H1 (cell line): ENCODE measurements at regions not wholly inside any gene's neighbourhood (a gene's known extent, or its start where the extent isn't known, plus 50 kb on each side); places are given as distances from the start of the nearest gene placed in this dataset.

Source experiments
- CTCF ChIA-PET: fragments of 300-600 bp; sonication (Branson Sonifier 250); formaldehyde crosslinking; loops from one replicate; lab custom pipeline; 2021; ENCODE audit not compliant: partially characterized antibody; lab: Charles Lee
- POLR2A ChIA-PET: fragments of 300-600 bp; sonication (Branson Sonifier 250); formaldehyde crosslinking; loops from one replicate; lab custom pipeline; 2021; ENCODE audit warnings: inconsistent platforms; ENCODE audit not compliant: partially characterized antibody; lab: Charles Lee
- DNase-seq, 2 experiments: peaks; one replicate each; pipeline versions ENCODE4 v3.0.0 to v3.0.0-alpha.2; 2010 to 2022; ENCODE audit warnings: low spot score in 2 of 2, low read depth in 1 of 2, mixed read lengths in 1 of 2
- FAIRE-seq: peaks from 2 replicates; lab custom pipeline; 2011; peaks lifted over from hg19 to GRCh38; lab: Jason Lieb, UNC
- H2AFZ ChIP-seq: 2 replicates; pipeline ENCODE4 v1.8.1; 2012; ENCODE audit warnings: low read length, inconsistent platforms
- H2AK5ac ChIP-seq: 2 replicates; pipeline ENCODE4 v1.6.1; 2013; ENCODE audit warnings: low read depth, low read length
- H2BK120ac ChIP-seq: replicated peaks from 2 replicates; pipeline ENCODE3; 2013; ENCODE audit warnings: low read depth, low read length, inconsistent platforms
- H2BK12ac ChIP-seq: 2 replicates; pipeline ENCODE4 v1.6.1; 2013; ENCODE audit warnings: low read depth, low read length
- H2BK15ac ChIP-seq: 2 replicates; pipeline ENCODE4 v1.6.1; 2013; ENCODE audit warnings: low read length
- H2BK20ac ChIP-seq: 2 replicates; pipeline ENCODE4 v1.6.1; 2013; ENCODE audit warnings: low read length
- H2BK5ac ChIP-seq: 2 replicates; pipeline ENCODE4 v1.6.1; 2013; ENCODE audit warnings: low read depth, low read length
- H3K14ac ChIP-seq: 2 replicates; pipeline ENCODE4 v1.6.1; 2013; ENCODE audit warnings: inconsistent platforms; ENCODE audit not compliant: insufficient read length
- H3K18ac ChIP-seq: 2 replicates; pipeline ENCODE4 v1.6.1; 2013; ENCODE audit warnings: low read length; ENCODE audit errors: extremely low read depth
- H3K23ac ChIP-seq: 2 replicates; pipeline ENCODE4 v1.6.1; 2013; ENCODE audit warnings: inconsistent platforms; ENCODE audit not compliant: insufficient read length
- H3K23me2 ChIP-seq: 2 replicates; pipeline ENCODE4 v1.6.1; 2013; ENCODE audit warnings: low read depth, low read length
- H3K27ac ChIP-seq: 2 replicates; pipeline ENCODE4 v1.6.1; 2011; ENCODE audit warnings: low read depth, low read length, inconsistent platforms
- H3K27me3 ChIP-seq, 4 experiments: replicated peaks in 1 of 4; 1 replicate in 1 of 4; 2 replicates in 3 of 4; pipeline versions ENCODE4 v1.6.1 to v1.8.1; 2011 to 2013; ENCODE audit warnings: low read length in 3 of 4, mild to moderate bottlenecking in 3 of 4, inconsistent platforms in 2 of 4, mixed read lengths in 2 of 4, moderate library complexity in 1 of 4; ENCODE audit not compliant: control insufficient read depth in 3 of 4, insufficient read depth in 3 of 4; ENCODE audit errors: extremely low read depth in 1 of 4
- H3K36me3 ChIP-seq, 4 experiments: 2 replicates each; pipeline versions ENCODE4 v1.6.1 to v1.8.1; 2011 to 2013; ENCODE audit warnings: mild to moderate bottlenecking in 4 of 4, low read length in 3 of 4, moderate library complexity in 2 of 4, control low read depth in 1 of 4, inconsistent platforms in 1 of 4; ENCODE audit not compliant: insufficient read depth in 4 of 4, control insufficient read depth in 2 of 4
- H3K4ac ChIP-seq: replicated peaks from 2 replicates; pipeline ENCODE3; 2013; ENCODE audit warnings: low read length, low read depth, mixed read lengths, inconsistent platforms; ENCODE audit not compliant: insufficient read length
- H3K4me1 ChIP-seq, 4 experiments: replicated peaks in 1 of 4; 1 replicate in 1 of 4; 2 replicates in 3 of 4; pipeline versions ENCODE4 v1.6.1 to v1.8.1; 2011 to 2013; ENCODE audit warnings: low read length in 3 of 4, inconsistent platforms in 2 of 4, mixed read lengths in 1 of 4; ENCODE audit not compliant: insufficient read depth in 4 of 4, control insufficient read depth in 3 of 4
- H3K4me2 ChIP-seq, 2 experiments: 2 replicates each; pipeline versions ENCODE4 v1.6.1 to v1.8.1; 2011 to 2013; ENCODE audit warnings: low read depth in 2 of 2, low read length in 2 of 2, control low read depth in 1 of 2, inconsistent platforms in 1 of 2, mild to moderate bottlenecking in 1 of 2; ENCODE audit not compliant: insufficient read depth in 1 of 2
- H3K4me3 ChIP-seq, 4 experiments: fragments of 200-600, 300-600 bp in 1 of 4; sonication (generic), shearing (Covaris generic), sonication (Bioruptor Twin) in 1 of 4; 2 replicates each; pipeline versions ENCODE4 v1.5.1 to v1.8.1; 2011 to 2016; ENCODE audit warnings: low read length in 4 of 4, low read depth in 3 of 4, control low read depth in 2 of 4, inconsistent platforms in 2 of 4, mild to moderate bottlenecking in 2 of 4, mixed read lengths in 1 of 4, moderate library complexity in 1 of 4; ENCODE audit not compliant: insufficient read depth in 2 of 4; ENCODE audit errors: extremely low read depth in 1 of 4
- H3K56ac ChIP-seq: replicated peaks from 2 replicates; pipeline ENCODE3; 2013; ENCODE audit warnings: low read depth, mild to moderate bottlenecking, mixed read lengths, low read length, inconsistent platforms; ENCODE audit not compliant: insufficient read length
- H3K79me1 ChIP-seq: 2 replicates; pipeline ENCODE4 v1.6.1; 2013; ENCODE audit warnings: low read depth, low read length, control low read depth
- H3K79me2 ChIP-seq, 2 experiments: 2 replicates each; pipeline versions ENCODE4 v1.6.1 to v1.8.1; 2012 to 2013; ENCODE audit warnings: low read length in 2 of 2, mild to moderate bottlenecking in 2 of 2, inconsistent platforms in 1 of 2; ENCODE audit not compliant: insufficient read depth in 2 of 2, control insufficient read depth in 1 of 2
- H3K9ac ChIP-seq, 4 experiments: replicated peaks in 1 of 4; 1 replicate in 1 of 4; 2 replicates in 3 of 4; pipeline versions ENCODE4 v1.6.1 to v1.8.1; 2011 to 2013; ENCODE audit warnings: low read depth in 3 of 4, low read length in 3 of 4, control low read depth in 2 of 4, mild to moderate bottlenecking in 2 of 4, moderate library complexity in 2 of 4, inconsistent platforms in 1 of 4; ENCODE audit errors: extremely low read depth in 1 of 4
- H3K9me3 ChIP-seq, 2 experiments: 2 replicates each; pipeline versions ENCODE4 v1.6.1 to v1.8.1; 2012 to 2013; ENCODE audit warnings: mild to moderate bottlenecking in 2 of 2, moderate library complexity in 2 of 2, control low read depth in 1 of 2, inconsistent platforms in 1 of 2, low read depth in 1 of 2, low read length in 1 of 2, mixed read lengths in 1 of 2; ENCODE audit not compliant: insufficient read depth in 2 of 2
- H4K20me1 ChIP-seq, 2 experiments: replicated peaks in 1 of 2; 2 replicates each; pipeline versions ENCODE3 to v1.8.1; 2011 to 2013; ENCODE audit warnings: inconsistent platforms in 2 of 2, low read length in 2 of 2, mild to moderate bottlenecking in 1 of 2; ENCODE audit not compliant: insufficient read depth in 2 of 2, control insufficient read depth in 1 of 2
- H4K5ac ChIP-seq: 2 replicates; pipeline ENCODE4 v1.6.1; 2013; ENCODE audit warnings: low read length, low read depth, mixed read lengths, inconsistent platforms; ENCODE audit not compliant: insufficient read length
- H4K8ac ChIP-seq: 2 replicates; pipeline ENCODE4 v1.8.0; 2013; ENCODE audit warnings: mild to moderate bottlenecking, moderate library complexity, low read length, inconsistent platforms; ENCODE audit not compliant: insufficient read depth; ENCODE audit errors: extremely low read depth
- H4K91ac ChIP-seq: replicated peaks from 2 replicates; pipeline ENCODE3; 2013; ENCODE audit warnings: low read length, mixed read lengths, inconsistent platforms; ENCODE audit not compliant: insufficient read length
- BACH1 ChIP-seq: IDR thresholded peaks from 2 replicates; pipeline ENCODE4 v1.6.1; 2012; ENCODE audit warnings: low read length, improper control_type of control experiment
- BRCA1 ChIP-seq: IDR thresholded peaks from 2 replicates; pipeline ENCODE4 v1.6.1; 2012; ENCODE audit warnings: low read depth, low read length, improper control_type of control experiment
- CEBPB ChIP-seq: IDR thresholded peaks from 2 replicates; pipeline ENCODE4 v1.6.1; 2012; ENCODE audit warnings: low read depth, low read length
- CHD1 ChIP-seq: IDR thresholded peaks from 2 replicates; pipeline ENCODE4 v1.6.1; 2012; ENCODE audit warnings: low read depth, low read length, improper control_type of control experiment
- GABPA ChIP-seq: IDR thresholded peaks from 2 replicates; pipeline ENCODE4 v1.6.1; 2011; ENCODE audit warnings: mild to moderate bottlenecking, low read length, moderate library complexity, borderline replicate concordance; ENCODE audit not compliant: insufficient read depth
- JUND ChIP-seq: IDR thresholded peaks from 2 replicates; pipeline ENCODE4 v1.6.1; 2011; ENCODE audit warnings: mild to moderate bottlenecking, improper control_type of control experiment, low read length
- KDM1A ChIP-seq: fragments of 200-600, 300-600 bp; sonication (generic); IDR thresholded peaks from 2 replicates; pipeline ENCODE4 v1.7.1; 2016; ENCODE audit warnings: mild to moderate bottlenecking, low read length, borderline replicate concordance
- KDM4A ChIP-seq: IDR thresholded peaks from one replicate; pipeline ENCODE4 v1.7.1; 2012; ENCODE audit warnings: low read depth, mild to moderate bottlenecking, moderate library complexity, low read length, inconsistent platforms; ENCODE audit not compliant: severe bottlenecking
- MAFK ChIP-seq: IDR thresholded peaks from 2 replicates; pipeline ENCODE4 v1.6.1; 2012; ENCODE audit warnings: low read depth, mild to moderate bottlenecking, improper control_type of control experiment, low read length
- POLR2AphosphoS5 ChIP-seq: IDR thresholded peaks from 2 replicates; pipeline ENCODE4 v1.6.1; 2011; ENCODE audit warnings: low read depth, low read length
- SAP30 ChIP-seq: fragments of 300-600 bp; sonication (generic); IDR thresholded peaks from 2 replicates; pipeline ENCODE4 v1.7.1; 2012; ENCODE audit warnings: low read length, moderate library complexity, mild to moderate bottlenecking, inconsistent platforms; ENCODE audit not compliant: insufficient read depth, insufficient replicate concordance
- SP2 ChIP-seq: IDR thresholded peaks from 2 replicates; pipeline ENCODE4 v1.6.1; 2012; ENCODE audit warnings: mild to moderate bottlenecking, low read length, inconsistent platforms
- WGBS, 2 experiments: shearing (Covaris generic) in 1 of 2; methylation state at CpG; one replicate each; pipeline versions ENCODE4 v1.1.6 to v1.1.7; 2013 to 2015; ENCODE audit warnings: low lambda C conversion rate in 2 of 2, mixed read lengths in 2 of 2, inconsistent platforms in 1 of 2, low coverage in 1 of 2, missing lambda C conversion rate in 1 of 2; ENCODE audit not compliant: insufficient replicate concordance in 2 of 2, insufficient coverage in 1 of 2, insufficient read length in 1 of 2; ENCODE audit errors: extremely low coverage in 1 of 2, missing lambda C conversion rate in 1 of 2; 5-methylcytosine and 5-hydroxymethylcytosine counted together
- TF ChIP-seq, protein P1 (sequence below): IDR thresholded peaks from 2 replicates; pipeline ENCODE4 v1.6.1; 2012; ENCODE audit warnings: low read length, inconsistent platforms
- TF ChIP-seq, protein P2 (sequence below): IDR thresholded peaks from 2 replicates; pipeline ENCODE4 v1.6.1; 2012; ENCODE audit warnings: inconsistent platforms

DNA sequence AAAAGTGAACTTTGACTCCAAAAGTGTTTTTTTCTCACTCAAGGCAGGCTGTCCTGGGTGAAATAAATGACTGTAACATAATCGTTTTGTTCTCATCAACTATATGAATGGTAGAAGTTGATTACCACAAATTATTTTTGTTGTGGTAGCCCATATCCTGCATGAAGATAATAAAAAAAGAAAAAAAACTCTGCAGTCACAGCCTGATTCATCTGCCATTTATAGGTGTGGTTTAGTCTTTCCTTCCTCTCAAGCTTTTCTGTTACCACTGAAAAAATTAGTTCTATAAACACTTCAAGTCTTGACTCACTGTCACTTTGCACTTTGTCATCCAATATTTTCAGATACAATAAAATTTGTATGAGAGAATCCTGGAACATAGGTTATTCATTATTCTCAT is 522.0 kb downstream of the PLCL1 start:
- ChIA-PET POLR2A (no interaction called here), CTCF (interaction anchor here (1.0 to 1.5 kb wide), 2 partner anchors 14 to 1162 kb away, joined by 3 to 4 read pairs; no protein-coding TSS in a partner anchor)
- TF ChIP-seq JUND, result no peak
- TF ChIP-seq GABPA, result no peak
- TF ChIP-seq SAP30, result no peak
- no peak for TF ChIP-seq KDM1A
- TF ChIP-seq BRCA1, result no peak
- TF ChIP-seq CHD1, result no peak
- TF ChIP-seq, protein P1, sequence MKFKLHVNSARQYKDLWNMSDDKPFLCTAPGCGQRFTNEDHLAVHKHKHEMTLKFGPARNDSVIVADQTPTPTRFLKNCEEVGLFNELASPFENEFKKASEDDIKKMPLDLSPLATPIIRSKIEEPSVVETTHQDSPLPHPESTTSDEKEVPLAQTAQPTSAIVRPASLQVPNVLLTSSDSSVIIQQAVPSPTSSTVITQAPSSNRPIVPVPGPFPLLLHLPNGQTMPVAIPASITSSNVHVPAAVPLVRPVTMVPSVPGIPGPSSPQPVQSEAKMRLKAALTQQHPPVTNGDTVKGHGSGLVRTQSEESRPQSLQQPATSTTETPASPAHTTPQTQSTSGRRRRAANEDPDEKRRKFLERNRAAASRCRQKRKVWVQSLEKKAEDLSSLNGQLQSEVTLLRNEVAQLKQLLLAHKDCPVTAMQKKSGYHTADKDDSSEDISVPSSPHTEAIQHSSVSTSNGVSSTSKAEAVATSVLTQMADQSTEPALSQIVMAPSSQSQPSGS, result no peak
- TF ChIP-seq KDM4A, result no peak
- TF ChIP-seq BACH1, result no peak
- TF ChIP-seq POLR2AphosphoS5, result no peak
- no peak for TF ChIP-seq SP2
- no peak for TF ChIP-seq CEBPB
- TF ChIP-seq, protein P2, sequence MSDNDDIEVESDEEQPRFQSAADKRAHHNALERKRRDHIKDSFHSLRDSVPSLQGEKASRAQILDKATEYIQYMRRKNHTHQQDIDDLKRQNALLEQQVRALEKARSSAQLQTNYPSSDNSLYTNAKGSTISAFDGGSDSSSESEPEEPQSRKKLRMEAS, result no peak
- TF ChIP-seq MAFK, result no peak

More for the DNA sequence above, 522.0 kb downstream of the PLCL1 start:
- WGBS, 2 experiments, result 90% methylated on average over 1 of the region's 1 CpG; no CpG with 5 or more reads in 1 of the 2 experiments
- DNase-seq, result no peak
- Histone ChIP-seq H3K79me1 (no peaks in the 10 kb centered on the region), H3K23me2 (no peaks in the 10 kb centered on the region), H3K4me1 (no peaks in the 10 kb centered on the region), H3K4me3 (no peak overlapping the region), H3K18ac (no peak overlapping the region), H3K9me3 (no peaks in the 10 kb centered on the region), H2BK5ac (no peak overlapping the region), H3K4ac (no peak overlapping the region), H4K20me1 (no peaks in the 10 kb centered on the region), H2AK5ac (no peak overlapping the region), H3K9ac (no peak overlapping the region), H3K23ac (no peak overlapping the region), H3K36me3 (no peaks in the 10 kb centered on the region), H3K27me3 (no peaks in the 10 kb centered on the region), H3K56ac (no peak overlapping the region), H2BK120ac (no peak overlapping the region), H3K14ac (no peak overlapping the region), H4K8ac (no peak overlapping the region), H2AFZ (no peak overlapping the region), H2BK20ac (no peak overlapping the region), H3K79me2 (no peaks in the 10 kb centered on the region), H3K4me2 (no peak overlapping the region), H4K91ac (no peak overlapping the region), H3K27ac (no peak overlapping the region), H4K5ac (no peak overlapping the region), H2BK15ac (no peak overlapping the region), H2BK12ac (no peak overlapping the region)
- no peak for FAIRE-seq
